ENCODE measurements at regions not wholly inside any gene's neighbourhood (a gene's known extent, or its start where the extent isn't known, plus 50 kb on each side); places are given as distances from the start of the nearest gene placed in this dataset.

DNA sequence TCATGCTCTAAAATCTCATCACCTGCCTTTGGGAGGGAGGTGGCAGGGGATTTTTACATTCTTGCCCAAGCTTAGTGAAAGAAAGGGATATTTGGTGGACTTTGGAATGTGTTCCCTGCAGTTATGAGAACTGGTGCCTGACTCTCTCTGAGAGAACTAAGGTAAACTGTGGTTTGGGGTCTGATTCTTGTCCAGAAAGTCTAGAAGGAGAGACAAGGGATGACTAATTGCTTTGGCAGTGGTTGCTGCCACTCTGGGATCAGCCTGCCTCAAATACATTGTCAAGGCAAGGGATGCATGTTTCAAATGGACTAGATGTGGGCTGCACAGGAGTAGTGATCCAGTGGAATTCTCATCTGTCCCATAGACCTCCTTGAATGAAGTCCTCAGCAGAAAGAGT lies 115.2 kb downstream of the DDIT4L start:
- TF ChIP-seq, protein P1, sequence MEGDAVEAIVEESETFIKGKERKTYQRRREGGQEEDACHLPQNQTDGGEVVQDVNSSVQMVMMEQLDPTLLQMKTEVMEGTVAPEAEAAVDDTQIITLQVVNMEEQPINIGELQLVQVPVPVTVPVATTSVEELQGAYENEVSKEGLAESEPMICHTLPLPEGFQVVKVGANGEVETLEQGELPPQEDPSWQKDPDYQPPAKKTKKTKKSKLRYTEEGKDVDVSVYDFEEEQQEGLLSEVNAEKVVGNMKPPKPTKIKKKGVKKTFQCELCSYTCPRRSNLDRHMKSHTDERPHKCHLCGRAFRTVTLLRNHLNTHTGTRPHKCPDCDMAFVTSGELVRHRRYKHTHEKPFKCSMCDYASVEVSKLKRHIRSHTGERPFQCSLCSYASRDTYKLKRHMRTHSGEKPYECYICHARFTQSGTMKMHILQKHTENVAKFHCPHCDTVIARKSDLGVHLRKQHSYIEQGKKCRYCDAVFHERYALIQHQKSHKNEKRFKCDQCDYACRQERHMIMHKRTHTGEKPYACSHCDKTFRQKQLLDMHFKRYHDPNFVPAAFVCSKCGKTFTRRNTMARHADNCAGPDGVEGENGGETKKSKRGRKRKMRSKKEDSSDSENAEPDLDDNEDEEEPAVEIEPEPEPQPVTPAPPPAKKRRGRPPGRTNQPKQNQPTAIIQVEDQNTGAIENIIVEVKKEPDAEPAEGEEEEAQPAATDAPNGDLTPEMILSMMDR (IDR thresholded peaks at IDR 0.05): no peak
- H3K9me3 ChIP-seq: no peaks in the 10 kb centered on the region
- H3K4me3 ChIP-seq: no peak overlapping the region
- H3K27me3 ChIP-seq: no peaks in the 10 kb centered on the region
- H3K4me1 ChIP-seq: no peaks in the 10 kb centered on the region
- H3K36me3 ChIP-seq: no peaks in the 10 kb centered on the region
- DNase-seq: no peak
- no peak overlapping the region for H3K27ac ChIP-seq
- ATAC-seq: no peak
- intact Hi-C loops (cut with DNase I): no loop called here

DNA sequence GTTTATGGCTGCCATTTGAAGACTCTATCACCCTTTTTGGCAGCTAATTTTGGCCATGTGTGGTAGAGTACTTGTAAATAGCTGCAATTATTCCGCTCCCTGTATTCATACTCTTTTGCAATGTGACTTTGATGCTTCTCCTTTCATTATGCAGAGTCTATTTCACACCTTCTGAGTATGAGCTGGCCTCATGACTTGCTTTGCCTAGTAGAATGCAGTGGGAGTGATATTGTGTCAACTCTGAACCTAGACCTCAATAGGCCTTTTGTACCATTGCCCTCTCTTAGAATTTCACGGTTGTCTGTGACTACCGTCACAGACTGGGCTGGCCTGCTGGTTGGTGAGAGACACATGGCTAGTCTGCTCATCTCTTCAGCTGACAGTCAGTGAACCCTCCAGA lies 118.8 kb downstream of the DDIT4L start:
- Histone ChIP-seq H3K9me3 (no peaks in the 10 kb centered on the region), H3K4me1 (no peaks in the 10 kb centered on the region), H3K27ac (no peak overlapping the region), H3K4me3 (no peak overlapping the region), H3K36me3 (no peaks in the 10 kb centered on the region), H3K27me3 (no peaks in the 10 kb centered on the region)
- DNase-seq (no peak), ATAC-seq (no peak)
- intact Hi-C loops (cut with DNase I): no loop called here
- TF ChIP-seq, protein P1 (IDR thresholded peaks at IDR 0.05): no peak

DNA sequence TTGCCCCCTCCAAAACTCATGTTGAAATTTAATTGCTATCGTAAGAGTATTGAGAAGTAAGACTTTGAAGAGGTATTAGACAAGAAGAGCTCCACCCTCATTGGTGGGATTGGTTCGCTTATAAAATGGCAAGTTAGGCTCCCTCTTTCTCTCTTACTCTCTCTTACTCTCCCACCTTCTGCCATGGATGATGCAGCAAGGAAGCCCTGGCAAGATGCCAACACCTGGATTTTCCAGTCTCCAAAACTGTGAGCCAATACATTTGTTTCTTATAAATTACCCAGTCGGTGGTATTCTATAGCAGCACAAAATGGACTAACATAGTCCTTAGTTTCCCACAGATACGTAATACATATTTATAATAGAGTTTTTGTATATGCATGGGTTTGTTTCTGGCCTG lies 119.4 kb downstream of the DDIT4L start:
- Histone ChIP-seq H3K36me3 (no peaks in the 10 kb centered on the region), H3K9me3 (no peaks in the 10 kb centered on the region), H3K4me1 (no peaks in the 10 kb centered on the region), H3K27ac (no peak overlapping the region), H3K27me3 (no peaks in the 10 kb centered on the region), H3K4me3 (no peak overlapping the region)
- DNase-seq: no peak
- no peak for ATAC-seq
- intact Hi-C loops (cut with DNase I): no loop called here
- TF ChIP-seq, protein P1 (IDR thresholded peaks at IDR 0.05): no peak

DNA sequence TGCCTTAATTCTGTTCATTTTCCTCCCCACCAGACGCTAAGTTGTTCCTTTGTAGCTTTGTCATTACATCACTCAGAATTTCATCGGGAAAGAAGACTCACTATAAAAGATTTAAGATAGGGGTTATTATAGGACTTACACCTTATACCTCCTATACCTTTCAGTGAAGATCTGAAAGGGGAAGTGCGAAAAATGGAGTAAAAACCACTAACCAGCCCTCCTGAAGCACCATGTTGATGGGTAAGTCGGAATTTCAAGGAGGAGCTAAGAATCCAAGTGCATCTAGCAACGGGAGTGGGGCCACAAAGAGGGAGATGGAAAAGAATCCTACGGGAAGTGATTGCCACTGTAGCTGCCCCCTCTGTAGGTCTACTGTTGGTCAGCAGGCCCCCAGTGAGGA lies 119.1 kb upstream of the H2AZ1 start:
- no peak for DNase-seq
- intact Hi-C loops (cut with DNase I): no loop called here
- Histone ChIP-seq H3K36me3 (no peaks in the 10 kb centered on the region), H3K4me3 (no peak overlapping the region), H3K27ac (no peak overlapping the region), H3K4me1 (no peaks in the 10 kb centered on the region), H3K9me3 (no peaks in the 10 kb centered on the region), H3K27me3 (no peaks in the 10 kb centered on the region)
- ATAC-seq: no peak
- TF ChIP-seq, protein P1 (IDR thresholded peaks at IDR 0.05): no peak

DNA sequence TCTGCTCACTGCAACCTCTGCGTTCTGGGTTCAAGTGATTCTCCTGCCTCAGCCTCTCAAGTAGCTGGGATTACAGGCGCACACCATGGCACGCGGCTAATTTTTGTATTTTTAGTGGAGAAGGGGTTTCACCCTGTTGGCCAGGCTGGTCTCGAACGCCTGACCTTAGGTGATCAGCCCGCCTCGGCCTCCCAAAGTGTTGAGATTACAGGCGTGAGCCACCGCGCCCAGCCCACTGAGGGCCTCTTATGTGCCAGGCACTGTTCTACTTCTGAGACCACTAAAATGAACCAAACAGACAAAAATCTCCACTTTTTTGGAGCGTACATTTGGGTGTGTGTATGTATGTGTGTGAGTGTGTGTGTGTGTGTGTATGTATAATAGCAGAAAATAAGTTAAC lies 117.2 kb upstream of the H2AZ1 start:
- no peaks in the 10 kb centered on the region for H3K4me1 ChIP-seq
- H3K9me3 ChIP-seq: no peaks in the 10 kb centered on the region
- no peak overlapping the region for H3K4me3 ChIP-seq
- ATAC-seq (no peak), DNase-seq (no peak)
- intact Hi-C loops (cut with DNase I): no loop called here
- no peak overlapping the region for H3K27ac ChIP-seq
- TF ChIP-seq, protein P1 (IDR thresholded peaks at IDR 0.05): no peak
- H3K27me3 ChIP-seq: no peaks in the 10 kb centered on the region
- no peaks in the 10 kb centered on the region for H3K36me3 ChIP-seq
